ENCODE measurements at regions not wholly inside any gene's neighbourhood (a gene's known extent, or its start where the extent isn't known, plus 50 kb on each side); places are given as distances from the start of the nearest gene placed in this dataset.

DNA sequence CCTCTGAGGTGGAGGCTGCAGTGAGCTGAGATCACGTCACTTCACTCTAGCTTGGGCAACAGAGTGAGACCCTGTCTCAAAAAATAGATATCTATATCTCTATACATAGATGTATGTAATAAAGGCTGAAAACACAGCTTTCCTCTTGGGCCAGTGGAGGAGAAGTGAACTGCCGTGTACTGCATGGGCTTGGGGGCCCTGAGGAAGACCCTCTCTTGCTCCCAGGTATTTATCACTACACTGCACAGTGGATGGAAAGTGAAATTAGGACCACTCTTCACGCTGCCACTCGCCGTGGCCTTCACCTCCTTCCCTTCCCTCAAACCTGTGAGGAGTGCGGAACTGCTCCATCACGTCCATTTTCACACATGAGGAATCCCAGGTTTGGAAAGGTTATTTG, 68.8 kb upstream of the SIAH1 start:
- no peaks in the 10 kb centered on the region for H3K4me1 ChIP-seq (ENCODE audit: insufficient read depth, low read length, poor library complexity, severe bottlenecking)
- H3K9me2 ChIP-seq (ENCODE audit: insufficient read depth, low read length) = no peaks in the 10 kb centered on the region
- no peak overlapping the region for H3K4me2 ChIP-seq (ENCODE audit: low read length)
- no TSS peak for BruUV-seq (replicated peaks)
- TF ChIP-seq EZH2phosphoT487 (IDR thresholded peaks at IDR 0.05; ENCODE audit: borderline replicate concordance, low read depth, low read length) = no peak
- TF ChIP-seq, protein P1, sequence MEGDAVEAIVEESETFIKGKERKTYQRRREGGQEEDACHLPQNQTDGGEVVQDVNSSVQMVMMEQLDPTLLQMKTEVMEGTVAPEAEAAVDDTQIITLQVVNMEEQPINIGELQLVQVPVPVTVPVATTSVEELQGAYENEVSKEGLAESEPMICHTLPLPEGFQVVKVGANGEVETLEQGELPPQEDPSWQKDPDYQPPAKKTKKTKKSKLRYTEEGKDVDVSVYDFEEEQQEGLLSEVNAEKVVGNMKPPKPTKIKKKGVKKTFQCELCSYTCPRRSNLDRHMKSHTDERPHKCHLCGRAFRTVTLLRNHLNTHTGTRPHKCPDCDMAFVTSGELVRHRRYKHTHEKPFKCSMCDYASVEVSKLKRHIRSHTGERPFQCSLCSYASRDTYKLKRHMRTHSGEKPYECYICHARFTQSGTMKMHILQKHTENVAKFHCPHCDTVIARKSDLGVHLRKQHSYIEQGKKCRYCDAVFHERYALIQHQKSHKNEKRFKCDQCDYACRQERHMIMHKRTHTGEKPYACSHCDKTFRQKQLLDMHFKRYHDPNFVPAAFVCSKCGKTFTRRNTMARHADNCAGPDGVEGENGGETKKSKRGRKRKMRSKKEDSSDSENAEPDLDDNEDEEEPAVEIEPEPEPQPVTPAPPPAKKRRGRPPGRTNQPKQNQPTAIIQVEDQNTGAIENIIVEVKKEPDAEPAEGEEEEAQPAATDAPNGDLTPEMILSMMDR (conservative IDR thresholded peaks at IDR 0.05; ENCODE audit: low read length) = no peak
- H2AFZ ChIP-seq (ENCODE audit: low read length) = no peak overlapping the region
- no peak overlapping the region for H3K27ac ChIP-seq (ENCODE audit: low read depth, low read length, poor library complexity, severe bottlenecking)
- no peaks in the 10 kb centered on the region for H3K36me3 ChIP-seq (ENCODE audit: insufficient read depth, low read length)
- H3K9me3 ChIP-seq (ENCODE audit: low read length) = no peaks in the 10 kb centered on the region
- intact Hi-C loops (cut with micrococcal nuclease; ENCODE audit: unreplicated experiment) = no loop called here
- no peaks in the 10 kb centered on the region for H3K79me2 ChIP-seq (ENCODE audit: insufficient read depth, low read depth, low read length)
- no peaks in the 10 kb centered on the region for H4K20me1 ChIP-seq (ENCODE audit: insufficient read depth, low read length)
- POLR2A ChIA-PET = interaction anchor here (0.6 to 2.0 kb wide), 3 partner anchors 14 to 51 kb away, joined by 3 to 6 read pairs (median 3); no protein-coding TSS in a partner anchor
- H3K4me3 ChIP-seq (ENCODE audit: low read depth, low read length, poor library complexity, severe bottlenecking) = no peak overlapping the region
- CTCF ChIA-PET (ENCODE audit: unreplicated experiment) = no interaction called here
- no peak for DNase-seq (ENCODE audit: low spot score)

DNA sequence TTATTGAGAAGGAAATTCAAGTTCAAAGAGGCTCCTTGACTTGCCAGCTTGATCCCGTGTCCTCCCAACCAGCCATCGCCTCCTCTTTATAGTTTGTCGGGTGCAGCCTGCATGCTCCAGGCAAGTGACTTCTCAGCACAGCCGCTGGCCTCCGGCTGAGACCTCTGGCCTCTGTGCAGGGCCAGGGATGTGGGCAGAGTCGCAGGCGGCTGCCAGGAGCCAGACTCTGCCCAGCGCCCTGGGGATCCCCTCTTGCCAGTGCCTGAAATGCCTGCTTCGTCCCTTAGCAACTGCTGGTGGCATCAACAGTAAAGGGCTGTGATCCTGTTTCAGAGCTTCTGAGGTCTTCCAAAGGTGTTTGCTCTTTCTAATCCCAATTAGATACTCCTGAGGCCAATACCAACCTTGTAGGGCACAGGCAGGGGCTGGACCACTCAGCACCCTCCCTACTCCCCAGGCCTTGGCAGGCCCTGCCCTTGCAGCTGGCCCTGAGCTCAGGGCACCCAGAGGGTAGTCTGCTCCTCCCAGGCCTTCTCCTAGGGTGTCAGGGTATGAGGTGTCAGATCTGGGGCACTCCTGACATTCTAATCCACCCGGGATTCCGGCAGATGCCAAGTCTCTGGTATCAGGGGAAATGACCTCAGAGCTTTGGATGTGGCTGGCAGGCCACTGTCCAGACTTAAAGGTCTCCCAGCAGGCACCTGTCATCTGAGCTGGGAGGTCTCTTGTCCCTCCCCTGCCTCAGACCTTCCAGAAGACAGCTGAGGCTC, 68.0 kb upstream of the SIAH1 start:
- no peaks in the 10 kb centered on the region for H3K9me2 ChIP-seq (ENCODE audit: insufficient read depth, low read length)
- intact Hi-C loops (cut with micrococcal nuclease; ENCODE audit: unreplicated experiment) = no loop called here
- H3K4me3 ChIP-seq (ENCODE audit: low read depth, low read length, poor library complexity, severe bottlenecking) = no peak overlapping the region
- no TSS peak for BruUV-seq (replicated peaks)
- H3K4me2 ChIP-seq (ENCODE audit: low read length) = no peak overlapping the region
- H3K4me1 ChIP-seq (ENCODE audit: insufficient read depth, low read length, poor library complexity, severe bottlenecking) = no peaks in the 10 kb centered on the region
- no peak for DNase-seq (ENCODE audit: low spot score)
- H3K79me2 ChIP-seq (ENCODE audit: insufficient read depth, low read depth, low read length) = no peaks in the 10 kb centered on the region
- ChIA-PET POLR2A (no interaction called here), CTCF (ENCODE audit: unreplicated experiment) (no interaction called here)
- no peaks in the 10 kb centered on the region for H3K9me3 ChIP-seq (ENCODE audit: low read length)
- H4K20me1 ChIP-seq (ENCODE audit: insufficient read depth, low read length) = no peaks in the 10 kb centered on the region
- no peak overlapping the region for H2AFZ ChIP-seq (ENCODE audit: low read length)
- H3K27ac ChIP-seq (ENCODE audit: low read depth, low read length, poor library complexity, severe bottlenecking) = no peak overlapping the region
- TF ChIP-seq, protein P1 (conservative IDR thresholded peaks at IDR 0.05; ENCODE audit: low read length) = no peak
- no peak for TF ChIP-seq EZH2phosphoT487 (IDR thresholded peaks at IDR 0.05; ENCODE audit: borderline replicate concordance, low read depth, low read length)
- H3K36me3 ChIP-seq (ENCODE audit: insufficient read depth, low read length) = no peaks in the 10 kb centered on the region

DNA sequence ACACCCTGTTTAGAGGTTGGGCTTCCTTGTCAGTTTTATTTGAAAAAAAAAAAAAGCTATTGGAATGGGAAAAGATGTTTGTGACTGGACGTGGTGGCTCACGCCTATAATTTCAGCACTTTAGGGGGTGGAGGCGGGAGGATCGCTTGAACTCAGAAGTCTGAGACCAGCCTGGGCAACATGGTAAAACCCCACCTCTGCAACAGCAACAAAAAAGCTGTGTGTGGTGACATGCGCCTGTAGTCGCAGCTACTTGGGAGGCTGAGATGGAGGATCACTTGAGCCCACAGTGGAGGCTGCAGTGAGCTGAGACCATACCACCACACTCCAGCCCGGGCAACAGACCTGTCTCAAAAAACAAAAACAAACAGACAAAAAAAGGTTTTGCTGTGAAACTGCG, 66.1 kb upstream of the SIAH1 start:
- intact Hi-C loops (cut with micrococcal nuclease; ENCODE audit: unreplicated experiment) = no loop called here
- no peaks in the 10 kb centered on the region for H3K9me3 ChIP-seq (ENCODE audit: low read length)
- no peaks in the 10 kb centered on the region for H4K20me1 ChIP-seq (ENCODE audit: insufficient read depth, low read length)
- no peaks in the 10 kb centered on the region for H3K79me2 ChIP-seq (ENCODE audit: insufficient read depth, low read depth, low read length)
- CTCF ChIA-PET (ENCODE audit: unreplicated experiment) = no interaction called here
- no peak for DNase-seq (ENCODE audit: low spot score)
- H3K9me2 ChIP-seq (ENCODE audit: insufficient read depth, low read length) = no peaks in the 10 kb centered on the region
- no peak overlapping the region for H3K27ac ChIP-seq (ENCODE audit: low read depth, low read length, poor library complexity, severe bottlenecking)
- TF ChIP-seq EZH2phosphoT487 (IDR thresholded peaks at IDR 0.05; ENCODE audit: borderline replicate concordance, low read depth, low read length) = no peak
- H3K36me3 ChIP-seq (ENCODE audit: insufficient read depth, low read length) = no peaks in the 10 kb centered on the region
- no TSS peak for BruUV-seq (replicated peaks)
- POLR2A ChIA-PET = no interaction called here
- no peak overlapping the region for H3K4me3 ChIP-seq (ENCODE audit: low read depth, low read length, poor library complexity, severe bottlenecking)
- no peak overlapping the region for H2AFZ ChIP-seq (ENCODE audit: low read length)
- H3K4me1 ChIP-seq (ENCODE audit: insufficient read depth, low read length, poor library complexity, severe bottlenecking) = no peaks in the 10 kb centered on the region
- no peak overlapping the region for H3K4me2 ChIP-seq (ENCODE audit: low read length)

Measured in OCI-LY7 (cell line).